GM21360 (cell line): ENCODE measurements at regions not wholly inside any gene's neighbourhood (a gene's known extent, or its start where the extent isn't known, plus 50 kb on each side); places are given as distances from the start of the nearest gene placed in this dataset.
"Not testable (repeated sequence)": the region's sequence is repeated elsewhere in the genome, so short reads cannot be mapped to it uniquely, and the experiment has no call there.

Source experiments
- ATAC-seq: cut with Tn5 transposase; IDR thresholded peaks from one replicate; pipeline ENCODE4 v1.9.1; 2021; ENCODE audit warnings: mild to moderate bottlenecking, moderate library complexity; ENCODE audit not compliant: unreplicated experiment

DNA sequence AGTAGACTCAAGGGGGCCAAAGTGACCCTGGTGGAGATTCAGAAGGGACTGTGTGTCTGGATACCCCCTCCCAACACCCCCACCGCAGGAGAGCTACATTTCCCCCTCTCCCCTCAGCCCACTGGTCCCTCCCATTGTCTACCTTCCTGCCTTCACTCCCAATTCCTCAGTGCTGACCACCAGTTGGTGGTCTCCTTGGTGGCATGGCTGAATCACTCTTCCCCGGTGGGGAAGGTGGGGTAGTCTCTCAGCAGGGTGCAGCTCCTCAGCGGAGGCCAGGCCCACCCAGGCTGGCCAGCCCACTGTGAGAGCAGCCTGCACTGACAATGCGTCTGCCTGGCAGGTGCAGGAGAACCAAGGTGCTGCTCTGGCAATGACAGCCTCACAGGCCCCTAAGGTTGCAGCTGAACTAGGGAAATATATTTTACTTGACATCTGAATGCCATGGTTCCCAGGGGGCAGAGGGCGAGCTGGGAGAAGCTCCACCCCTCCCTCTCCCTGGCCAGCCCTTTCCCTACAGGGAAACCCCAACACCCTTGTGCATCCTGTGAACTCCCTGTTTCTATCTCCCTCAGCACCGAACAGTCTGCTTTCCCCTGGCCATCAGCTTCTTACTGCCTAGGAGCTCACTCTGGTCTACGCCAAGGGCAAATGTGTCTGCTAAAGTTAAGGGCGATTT is 62.6 kb upstream of the PAX8 start:
- ATAC-seq: no peak

DNA sequence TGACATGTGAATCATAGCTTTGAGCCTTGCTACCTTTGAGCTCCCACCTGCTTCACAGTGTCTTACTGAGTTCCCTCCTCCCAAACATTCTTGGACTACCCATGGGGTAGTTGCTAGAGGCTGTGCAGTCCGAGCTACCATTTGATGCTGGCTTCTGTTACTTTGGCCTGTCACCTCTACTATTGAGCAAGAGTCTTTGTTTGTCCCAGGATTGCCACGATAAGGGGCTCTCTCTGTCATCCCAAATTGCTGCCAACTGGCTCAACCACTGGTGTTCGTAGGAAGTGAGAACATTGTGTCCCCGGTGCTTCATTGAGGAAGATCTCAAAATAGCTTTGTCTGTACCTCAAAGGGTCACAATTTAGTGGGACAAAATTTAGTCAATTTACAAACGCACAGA is 59.1 kb upstream of the PAX8 start:
- no peak for ATAC-seq

DNA sequence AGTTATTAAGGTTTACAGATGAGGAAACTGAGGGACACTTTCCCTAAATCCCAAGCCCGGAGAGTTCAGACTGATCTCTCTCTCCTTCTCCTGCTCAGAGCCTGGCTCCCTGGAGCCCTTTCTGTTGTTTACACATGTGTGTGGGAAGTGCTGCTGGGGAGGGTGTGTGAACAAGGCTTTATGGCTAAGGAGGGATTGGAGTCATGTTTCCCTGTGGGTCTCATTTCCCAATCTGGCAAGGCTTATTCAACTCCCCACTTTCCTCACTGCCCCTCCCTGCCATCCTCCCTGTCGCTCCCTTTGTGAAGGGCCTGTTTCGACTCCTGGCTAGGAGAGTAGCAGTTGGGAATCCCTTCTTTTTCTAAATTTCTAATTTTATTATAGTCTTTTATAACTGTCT is 57.3 kb upstream of the PAX8 start:
- not testable (repeated sequence) for ATAC-seq

- ATAC-seq: no peak
These were observed 55.4 kb upstream of the PAX8 start for GRCh38 chr2:113334147-113334546.

DNA sequence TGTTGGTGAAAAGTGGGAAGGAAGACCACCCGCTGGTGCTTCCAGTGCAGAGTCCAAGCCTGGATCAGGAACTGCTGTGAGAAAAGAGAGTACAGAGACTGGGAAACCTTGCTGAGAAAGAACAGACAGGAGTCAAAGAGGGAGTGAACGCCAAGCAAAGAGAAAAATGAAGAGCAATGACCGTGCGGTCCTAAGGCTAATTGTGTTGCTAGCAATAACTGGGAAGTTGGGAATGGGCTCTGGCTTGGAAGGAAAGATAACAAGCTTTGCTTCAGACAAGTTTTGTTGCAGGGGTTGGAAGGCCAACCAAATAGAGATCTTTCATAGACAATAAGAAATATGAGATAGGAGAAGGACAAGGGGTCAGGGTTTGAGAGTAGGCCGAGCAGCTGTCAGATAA is 55.0 kb upstream of the PAX8 start:
- ATAC-seq: not testable (repeated sequence)

GRCh38 chr2:113330060-113330767 is 51.5 kb upstream of the PAX8 start:
- ATAC-seq: not testable (repeated sequence)

DNA sequence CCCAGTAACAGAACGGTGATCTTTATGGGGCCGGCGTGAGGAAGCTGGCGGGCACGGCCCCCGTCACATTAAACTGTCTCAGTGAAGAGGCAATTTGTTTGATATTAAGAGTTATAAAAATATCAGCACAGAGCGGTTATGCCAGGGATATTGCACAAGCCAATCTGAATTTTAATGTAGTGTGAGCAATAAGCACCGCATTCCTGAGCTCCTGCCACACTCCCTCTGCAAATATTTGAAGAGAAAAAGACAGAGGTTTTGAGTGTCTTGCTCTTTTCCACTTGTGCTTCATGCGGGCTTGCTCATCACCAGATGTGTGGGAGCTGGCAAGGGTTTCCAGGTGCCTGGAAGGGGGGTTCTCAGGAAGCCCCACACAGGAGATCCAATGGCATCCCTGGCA is 50.3 kb upstream of the PAX8 start:
- ATAC-seq: not testable (repeated sequence)

GRCh38 chr2:113328572-113328971 is 49.9 kb upstream of the PAX8 start:
- not testable (repeated sequence) for ATAC-seq
